K562 (cell line): ENCODE measurements at regions not wholly inside any gene's neighbourhood (a gene's known extent, or its start where the extent isn't known, plus 50 kb on each side); places are given as distances from the start of the nearest gene placed in this dataset.

Experiments used
- CGGBP1 ChIP-seq: fragments of 250-450 bp; sonication (Bioruptor Pico); IDR thresholded peaks from 2 replicates; pipeline ENCODE4 v1.9.0; 2021; ENCODE audit warnings: mild to moderate bottlenecking
- CXXC5 ChIP-seq: fragments of 250-450 bp; sonication (Bioruptor Pico); IDR thresholded peaks from 2 replicates; pipeline ENCODE4 v1.8.0; 2022; ENCODE audit warnings: inconsistent platforms, mild to moderate bottlenecking, moderate library complexity
- FOS ChIP-seq: IDR thresholded peaks from 3 replicates; pipeline ENCODE4 v1.6.1; 2011; ENCODE audit not compliant: insufficient read length; ENCODE audit errors: extremely low read depth
- HMGXB4 ChIP-seq: sonication (generic); formaldehyde crosslinking; IDR thresholded peaks from 2 replicates; pipeline ENCODE4 v1.8.1; 2023; ENCODE audit warnings: mild to moderate bottlenecking, missing genetic modification reagents
- MGA ChIP-seq: fragments of 450-650 bp; IDR thresholded peaks from 2 replicates; pipeline ENCODE4 v1.6.1; 2016; ENCODE audit warnings: mild to moderate bottlenecking, moderate library complexity
- NFIX ChIP-seq: fragments of 250-450 bp; sonication (Bioruptor Pico); IDR thresholded peaks from 2 replicates; pipeline ENCODE4 v1.4.0; 2020; ENCODE audit warnings: low read depth, mild to moderate bottlenecking, moderate library complexity
- NFYB ChIP-seq: IDR thresholded peaks from 2 replicates; pipeline ENCODE4 v1.6.1; 2011; ENCODE audit warnings: mild to moderate bottlenecking, moderate library complexity; ENCODE audit not compliant: insufficient read length; ENCODE audit errors: extremely low read depth
- RBM14 ChIP-seq: fragments of 200-400 bp; formaldehyde crosslinking; IDR thresholded peaks from 2 replicates; pipeline ENCODE4 v1.6.1; 2018; ENCODE audit warnings: low read depth, mild to moderate bottlenecking, low read length, moderate library complexity, borderline replicate concordance; ENCODE audit not compliant: insufficient read depth
- SMAD1 ChIP-seq: fragments of 150-350 bp; IDR thresholded peaks from 2 replicates; pipeline ENCODE4 v1.6.1; 2014; ENCODE audit warnings: low read length, low read depth; ENCODE audit not compliant: partially characterized antibody
- SMAD3 ChIP-seq: fragments of 450-650 bp; formaldehyde crosslinking; conservative IDR thresholded peaks from 2 replicates; pipeline ENCODE4 v1.4.0; 2020; ENCODE audit warnings: mild to moderate bottlenecking
- SRSF7 ChIP-seq: fragments of 200-400 bp; formaldehyde crosslinking; optimal IDR thresholded peaks from 2 replicates; pipeline ENCODE3; 2017; ENCODE audit warnings: mild to moderate bottlenecking, low read depth, low read length
- THRA ChIP-seq: fragments of 450-650 bp; IDR thresholded peaks from 2 replicates; pipeline ENCODE4 v1.6.1; 2017; ENCODE audit warnings: mild to moderate bottlenecking, moderate library complexity
- ZNF584 ChIP-seq: fragments of 200-800 bp; sonication (Bioruptor generic); IDR thresholded peaks from 2 replicates; pipeline ENCODE4 v1.6.1; 2016; ENCODE audit warnings: low read depth, mild to moderate bottlenecking, missing genetic modification characterization, missing compliant biosample characterization

GRCh38 chr18:79598633-79599175 lies 80.9 kb upstream of the CTDP1 start (continued):
- TF ChIP-seq MGA (no peak), SMAD1 (no peak), CXXC5 (CRISPR knock-in tag) (no peak), NFYB (no peak), NFIX (CRISPR knock-in tag) (no peak), THRA (no peak), HMGXB4 (CRISPR knock-in tag) (no peak), FOS (no peak), RBM14 (no peak), ZNF584 (CRISPR knock-in tag) (no peak), CGGBP1 (CRISPR knock-in tag) (no peak), SMAD3 (no peak), SRSF7 (no peak)
- TF ChIP-seq, all 486 proteins: peak for 0
